ENCODE measurements at regions not wholly inside any gene's neighbourhood (a gene's known extent, or its start where the extent isn't known, plus 50 kb on each side); places are given as distances from the start of the nearest gene placed in this dataset.
"Not testable (repeated sequence)": the region's sequence is repeated elsewhere in the genome, so short reads cannot be mapped to it uniquely, and the experiment has no call there.

- in situ Hi-C loops (cut with MboI; ENCODE audit: low sequenced_read_pairs): no loop called here
Measured at GRCh38 chr12:105479710-105480109, 149.2 kb downstream of the C12orf75 start.

- in situ Hi-C loops (cut with MboI; ENCODE audit: low sequenced_read_pairs): no loop called here
Measured at GRCh38 chr12:105480162-105480561, 149.7 kb downstream of the C12orf75 start.

DNA sequence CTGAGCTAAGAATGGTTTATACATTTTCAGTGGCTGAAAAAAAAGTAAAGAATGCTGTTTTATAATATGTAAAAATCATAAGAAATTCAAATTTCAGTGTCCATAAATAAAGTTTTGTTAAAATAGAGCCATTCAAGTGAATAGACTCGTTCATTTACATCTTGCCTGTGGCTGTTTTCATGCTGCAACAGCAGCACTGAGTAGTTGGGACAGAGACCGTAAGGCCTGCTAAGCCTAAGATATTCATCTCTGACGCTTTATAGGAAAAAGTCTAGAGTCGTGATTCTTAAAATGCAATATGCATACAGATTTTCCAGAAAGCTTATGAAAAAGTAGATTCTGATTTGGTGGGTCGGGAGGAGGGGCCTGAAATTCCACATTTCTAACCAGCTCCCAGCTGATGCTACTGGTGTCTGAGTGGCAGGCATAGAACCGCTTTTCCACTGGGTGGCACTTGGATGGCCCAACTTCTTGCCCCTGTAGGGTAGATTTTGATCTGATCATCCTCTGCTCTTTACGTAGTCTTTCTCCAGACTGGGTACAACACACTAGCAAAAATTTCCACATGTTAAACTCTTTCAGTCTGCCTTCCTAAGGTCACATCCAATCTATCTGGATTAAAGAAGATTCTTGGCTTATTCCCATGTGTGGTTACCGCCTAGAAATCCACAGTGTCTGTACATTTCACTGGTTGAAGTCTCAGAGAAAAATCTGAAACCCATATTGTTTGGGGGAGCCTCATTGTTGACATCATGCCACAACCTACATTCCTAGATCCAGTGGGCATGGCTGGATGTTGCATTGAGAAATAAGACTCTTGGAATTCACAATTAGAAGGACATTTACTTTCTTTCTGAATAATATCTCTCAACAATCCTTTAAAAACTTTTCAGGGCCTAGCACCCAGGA is 151.2 kb downstream of the C12orf75 start:
- in situ Hi-C loops (cut with MboI; ENCODE audit: low sequenced_read_pairs): no loop called here

DNA sequence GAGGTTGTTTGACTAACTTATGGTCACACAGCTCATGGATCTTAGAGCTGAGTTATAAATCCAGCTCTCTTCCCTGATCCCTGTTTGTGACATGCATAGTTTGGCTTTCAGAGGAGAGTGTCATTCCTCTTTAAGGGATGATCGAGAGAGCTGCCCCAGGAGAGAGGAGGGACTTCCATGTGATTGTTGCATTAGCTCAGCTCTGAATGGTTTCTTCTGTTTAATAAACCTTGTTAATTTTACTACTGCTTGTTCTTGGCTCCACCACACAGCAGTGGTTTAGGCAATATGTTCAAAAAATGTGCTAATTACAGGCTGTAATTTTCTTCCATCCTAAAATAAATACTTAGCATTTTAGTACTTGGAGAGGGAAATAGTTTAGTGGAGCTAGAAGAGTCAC is 152.5 kb downstream of the C12orf75 start:
- in situ Hi-C loops (cut with MboI; ENCODE audit: low sequenced_read_pairs): no loop called here

DNA sequence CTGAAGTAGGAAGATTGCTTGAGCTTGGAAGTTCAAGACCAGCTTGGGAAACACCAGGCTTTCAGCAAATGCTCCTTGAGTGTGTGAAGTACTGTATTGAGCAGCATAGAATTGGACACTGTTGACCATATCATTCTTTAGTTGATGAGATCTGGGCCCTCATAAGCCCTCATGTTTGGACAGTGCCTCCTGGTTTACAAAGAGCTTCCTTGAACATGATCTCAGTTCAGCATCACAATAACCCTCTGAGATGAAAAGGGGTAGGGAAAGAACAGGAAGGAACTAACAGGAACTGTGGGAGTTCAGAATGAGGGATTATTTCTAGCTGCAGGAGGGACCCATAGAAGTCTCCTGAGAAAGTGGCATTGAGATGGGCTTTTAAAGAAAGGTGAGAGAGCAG is 153.2 kb downstream of the C12orf75 start:
- in situ Hi-C loops (cut with MboI; ENCODE audit: low sequenced_read_pairs): no loop called here

DNA sequence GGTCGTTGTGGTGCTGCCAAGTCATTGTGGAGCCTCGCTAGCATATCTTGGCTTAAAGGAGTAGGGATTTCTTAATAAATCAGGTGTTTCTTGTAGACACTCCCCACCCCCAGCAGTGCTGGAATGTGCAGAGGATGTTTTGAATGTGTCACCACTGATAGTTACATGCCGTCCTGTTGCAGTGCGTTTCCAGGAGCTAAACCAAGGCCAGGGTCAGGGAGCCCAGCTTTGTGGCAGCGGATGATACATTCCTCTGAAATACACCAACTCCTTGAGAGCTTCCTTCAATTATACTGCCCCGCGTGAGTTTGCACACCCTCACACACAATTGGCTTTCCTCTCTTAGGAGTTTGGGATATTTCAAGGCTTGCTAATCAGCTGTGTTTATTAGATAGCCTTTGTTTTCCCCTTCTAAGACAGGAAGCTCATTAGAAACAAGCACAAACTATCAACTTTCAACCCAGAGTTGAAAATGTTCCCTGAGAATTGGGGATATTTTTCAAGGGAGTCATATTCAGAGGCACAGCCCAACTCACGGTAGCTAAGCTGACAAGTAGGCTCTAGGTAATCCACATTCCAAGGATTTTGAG is 154.9 kb downstream of the C12orf75 start:
- in situ Hi-C loops (cut with MboI; ENCODE audit: low sequenced_read_pairs): no loop called here

DNA sequence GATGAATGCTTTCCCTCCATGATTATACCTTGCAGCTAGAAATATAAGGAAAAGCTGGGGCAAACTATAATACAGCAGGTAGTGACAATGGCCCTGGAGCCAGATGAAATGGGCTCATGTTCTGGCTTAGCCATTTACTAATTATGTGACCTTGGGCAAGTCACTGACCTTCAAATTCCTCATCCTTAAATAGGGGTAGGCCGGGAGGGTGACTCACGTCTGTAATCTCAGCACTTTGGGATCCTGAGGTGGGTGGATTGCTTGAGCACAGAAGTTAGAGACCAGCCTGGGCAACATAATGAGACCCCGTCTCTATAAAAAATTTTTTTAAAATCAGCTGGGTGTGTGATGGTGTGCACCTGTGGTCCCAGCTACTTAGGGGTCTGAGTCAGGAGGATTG is 155.4 kb downstream of the C12orf75 start:
- in situ Hi-C loops (cut with MboI; ENCODE audit: low sequenced_read_pairs): no loop called here

DNA sequence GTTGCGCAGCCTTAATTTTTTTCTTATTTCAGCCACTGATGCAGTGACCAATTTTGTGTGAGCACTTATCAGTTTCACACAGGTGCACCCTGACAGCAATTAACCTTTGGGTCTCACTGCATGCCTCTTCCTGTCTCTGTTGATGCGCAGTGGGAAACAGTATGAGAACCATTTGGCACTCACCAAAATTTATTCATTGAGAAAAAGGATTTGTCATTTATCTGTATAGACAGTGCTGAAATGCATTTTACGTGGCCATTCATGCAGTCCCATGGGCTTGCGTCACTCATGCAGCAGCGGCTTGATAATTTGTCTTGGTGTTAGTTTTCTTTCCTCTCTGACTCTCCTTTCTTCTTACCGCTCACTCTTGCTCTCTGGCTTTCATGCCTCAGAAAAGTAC is 157.5 kb downstream of the C12orf75 start:
- in situ Hi-C loops (cut with MboI; ENCODE audit: low sequenced_read_pairs): no loop called here

- in situ Hi-C loops (cut with MboI; ENCODE audit: low sequenced_read_pairs): no loop called here
Measured at GRCh38 chr12:105492591-105493545, 162.4 kb downstream of the C12orf75 start.

- in situ Hi-C loops (cut with MboI; ENCODE audit: low sequenced_read_pairs): no loop called here
Measured at GRCh38 chr12:105499205-105499604, 168.7 kb downstream of the C12orf75 start.

- in situ Hi-C loops (cut with MboI; ENCODE audit: low sequenced_read_pairs): not testable (repeated sequence)
Measured at GRCh38 chr12:105500676-105501075, 170.2 kb downstream of the C12orf75 start.

DNA sequence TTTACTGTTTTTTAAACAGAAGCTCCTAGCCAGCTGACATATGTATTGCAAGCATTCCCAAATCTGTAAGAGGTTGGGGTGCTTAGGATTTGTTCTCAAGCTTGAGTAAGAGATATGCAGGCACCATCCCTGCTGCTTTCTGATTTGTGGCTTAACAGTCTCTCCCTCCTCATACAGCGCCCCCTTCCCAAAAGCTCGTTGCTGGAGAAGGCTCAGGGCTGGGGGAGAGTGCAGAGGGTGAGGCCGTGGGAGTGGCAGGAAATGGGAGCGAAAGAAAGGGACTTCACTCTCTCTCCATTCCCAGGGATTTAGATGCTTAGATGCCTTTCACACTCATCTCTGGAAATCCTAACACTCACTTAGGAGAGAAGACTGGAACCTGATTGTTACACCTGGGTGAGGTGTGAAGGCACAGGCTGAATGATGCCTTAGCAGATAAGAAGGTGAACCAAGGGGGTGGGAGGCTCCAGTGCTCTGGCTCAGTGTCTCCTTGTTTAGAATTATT is 172.0 kb downstream of the C12orf75 start:
- in situ Hi-C loops (cut with MboI; ENCODE audit: low sequenced_read_pairs): no loop called here

DNA sequence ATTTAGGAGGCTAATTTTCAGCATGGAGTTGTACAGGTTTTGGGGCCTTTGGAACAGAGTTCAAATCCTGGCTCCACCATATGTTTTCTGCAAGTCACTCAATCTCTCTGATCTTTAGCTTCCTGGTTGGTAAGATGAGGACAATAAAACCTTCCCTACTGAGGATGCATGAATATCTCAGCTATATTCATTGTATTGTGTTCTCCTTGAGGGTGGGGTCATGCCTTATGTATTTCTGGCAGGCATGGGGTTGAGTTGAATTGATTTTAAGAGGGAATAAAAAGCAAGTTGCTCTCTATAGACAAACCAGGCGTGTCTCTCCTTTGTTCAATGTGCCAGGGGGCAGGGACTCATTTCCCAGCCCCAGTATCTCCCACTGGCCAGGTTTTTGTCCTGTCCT is 173.1 kb downstream of the C12orf75 start:
- in situ Hi-C loops (cut with MboI; ENCODE audit: low sequenced_read_pairs): no loop called here

DNA sequence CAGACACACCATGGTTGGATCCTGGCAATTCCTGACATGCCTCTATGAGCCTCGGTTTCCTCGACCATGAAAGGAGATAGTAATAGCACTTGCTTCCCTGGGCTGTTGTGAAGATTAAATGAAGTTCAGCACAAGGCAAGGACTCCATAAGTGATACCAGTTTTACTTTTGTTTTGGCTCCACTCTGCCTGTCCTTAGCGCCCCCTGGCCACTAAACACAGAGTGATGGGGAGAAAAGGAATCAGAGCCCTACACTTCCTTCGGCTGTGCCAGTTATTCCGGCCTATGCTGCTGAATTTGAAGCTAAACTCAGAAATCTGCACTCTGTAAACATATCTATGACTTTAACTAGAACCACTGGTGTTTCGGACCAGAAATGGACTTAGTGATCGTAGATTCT is 173.8 kb downstream of the C12orf75 start:
- in situ Hi-C loops (cut with MboI; ENCODE audit: low sequenced_read_pairs): no loop called here

DNA sequence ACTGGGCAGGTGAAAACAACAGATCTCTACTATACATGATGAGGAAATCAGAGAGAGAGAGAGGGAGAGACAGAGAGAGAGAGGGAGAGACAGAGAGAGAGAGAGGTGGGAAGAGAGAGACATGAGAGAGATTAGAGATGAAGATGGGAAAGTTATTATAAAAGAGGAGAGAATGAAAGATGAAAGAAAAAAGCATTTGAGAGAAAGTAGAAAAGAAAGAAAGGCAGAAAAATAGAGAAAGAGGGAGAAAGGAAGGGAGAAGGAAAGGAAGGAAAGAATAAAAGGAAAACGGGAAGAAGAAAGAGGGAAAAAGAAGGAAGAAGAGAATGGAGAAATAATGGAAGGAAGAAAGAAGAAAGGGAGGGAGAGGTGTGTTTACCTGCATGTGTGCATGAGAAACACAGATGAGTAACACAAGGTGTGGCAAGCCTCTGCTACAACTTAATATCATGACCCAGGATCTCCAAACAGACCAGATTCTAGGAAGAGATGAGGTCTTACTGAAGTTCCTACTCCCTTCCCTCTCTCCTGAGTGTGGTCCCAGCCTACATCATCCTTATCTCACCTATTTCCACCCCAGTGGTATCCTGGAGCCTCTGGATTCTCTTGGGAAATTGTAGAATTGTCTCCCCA is 176.3 kb downstream of the C12orf75 start:
- in situ Hi-C loops (cut with MboI; ENCODE audit: low sequenced_read_pairs): no loop called here

DNA sequence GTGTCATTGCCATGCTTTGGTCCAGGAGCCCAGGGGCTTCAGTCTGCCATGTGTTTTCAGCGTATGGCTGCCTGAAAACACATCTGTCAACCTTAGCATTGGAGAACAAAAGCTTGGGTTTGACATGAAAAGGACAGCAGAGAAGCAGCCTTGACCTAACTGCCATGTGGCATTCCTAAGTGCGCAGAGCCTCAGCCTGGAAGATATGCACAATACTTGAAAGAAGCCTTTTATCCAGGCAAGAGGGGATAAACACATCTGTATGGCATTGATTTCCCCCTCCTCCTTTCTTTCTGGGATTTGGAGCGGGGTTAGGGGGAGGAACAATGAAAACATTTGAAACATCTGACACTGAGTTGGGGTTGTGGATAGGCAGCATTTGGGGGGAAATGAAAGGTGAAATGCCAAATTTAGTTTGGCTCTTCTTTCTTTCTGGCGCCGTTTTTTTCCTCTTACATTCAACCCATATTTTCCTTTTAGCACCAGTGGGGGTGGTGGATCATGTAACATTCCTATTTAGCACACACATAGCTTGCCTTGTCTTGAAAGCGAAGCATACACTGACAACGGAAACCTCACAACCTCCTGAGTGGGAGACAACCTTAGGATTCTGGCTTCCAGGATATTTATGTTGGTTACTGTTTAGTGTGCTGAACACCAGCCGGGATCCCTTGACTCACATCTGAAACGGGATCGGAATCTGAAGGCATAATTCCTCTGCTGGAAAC is 177.0 kb downstream of the C12orf75 start:
- in situ Hi-C loops (cut with MboI; ENCODE audit: low sequenced_read_pairs): no loop called here

DNA sequence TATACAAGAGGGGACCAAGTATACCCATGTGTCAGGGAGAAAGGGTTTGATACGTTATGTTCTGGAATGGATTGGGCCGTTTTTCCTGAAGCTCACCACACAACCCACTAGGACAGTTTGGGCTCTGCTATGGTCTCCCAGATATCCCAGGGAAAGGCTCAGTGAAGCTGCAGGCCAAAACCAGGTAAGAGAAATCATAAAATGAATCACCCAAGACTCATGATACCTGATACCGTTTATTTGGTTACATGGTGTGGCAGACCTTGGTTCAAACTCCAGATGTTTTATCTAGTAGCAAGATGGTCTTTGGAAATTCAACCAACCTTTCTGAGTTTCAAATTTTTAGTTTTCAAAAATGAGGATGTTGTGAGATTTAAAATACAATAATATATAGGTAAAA is 177.6 kb downstream of the C12orf75 start:
- in situ Hi-C loops (cut with MboI; ENCODE audit: low sequenced_read_pairs): no loop called here

- in situ Hi-C loops (cut with MboI; ENCODE audit: low sequenced_read_pairs): no loop called here
Measured at GRCh38 chr12:105510526-105510925, 180.0 kb downstream of the C12orf75 start.

- in situ Hi-C loops (cut with MboI; ENCODE audit: low sequenced_read_pairs): not testable (repeated sequence)
Measured at GRCh38 chr12:105512861-105513260, 182.4 kb downstream of the C12orf75 start.

All from HL-60/S4 treated with phorbol 12-myristate 13-acetate at 8.2 ng/mL for 4 days and 3 days (cell line).